ENCODE measurements at regions not wholly inside any gene's neighbourhood (a gene's known extent, or its start where the extent isn't known, plus 50 kb on each side); places are given as distances from the start of the nearest gene placed in this dataset.

GRCh38 chr6:50945789-50946188 is 127.1 kb downstream of the TFAP2B start:
- Histone ChIP-seq H3K27ac (ENCODE audit: low read depth, low read length, poor library complexity, severe bottlenecking) (no peak overlapping the region), H3K9me3 (ENCODE audit: low read depth, low read length, poor library complexity, severe bottlenecking) (no peaks in the 10 kb centered on the region), H3K4me3 (ENCODE audit: low read depth, low read length, poor library complexity, severe bottlenecking) (no peak overlapping the region), H3K4me1 (ENCODE audit: insufficient read depth, low read length, poor library complexity, severe bottlenecking) (peaks cover 4% of the 10 kb centered on the region), H3K36me3 (ENCODE audit: insufficient read depth, low read length, poor library complexity, severe bottlenecking) (no peaks in the 10 kb centered on the region), H3K27me3 (replicated peaks; ENCODE audit: insufficient read depth, low read depth, low read length, poor library complexity) (no peaks in the 10 kb centered on the region)
- ChIA-PET POLR2A (ENCODE audit: low non-redundant PET) (no interaction called here), CTCF (no interaction called here)
- no TSS peak for BruUV-seq (replicated peaks)
- intact Hi-C loops (cut with micrococcal nuclease; ENCODE audit: unreplicated experiment): no loop called here
- no peak for DNase-seq (ENCODE audit: low spot score)
- TF ChIP-seq EZH2 (IDR thresholded peaks at IDR 0.05; ENCODE audit: borderline replicate concordance, low read depth, low read length, poor library complexity, severe bottlenecking): no peak
- no peak for TF ChIP-seq CTCF (conservative IDR thresholded peaks at IDR 0.05; ENCODE audit: low read depth, low read length)

- intact Hi-C loops (cut with micrococcal nuclease; ENCODE audit: unreplicated experiment): loop anchor here (1.0 to 2.0 kb wide), 2 partner anchors 16 to 125 kb away; no protein-coding TSS in a partner anchor
- ChIA-PET CTCF (interaction anchor here (0.5 to 0.7 kb wide), 2 partner anchors 132 to 1407 kb away, joined by 3 to 9 read pairs; no protein-coding TSS in a partner anchor), POLR2A (ENCODE audit: low non-redundant PET) (interaction anchor here (0.6 kb wide), 1 partner anchor 1491 kb away, joined by 3 read pairs; no protein-coding TSS in a partner anchor)
- peak; percentile 98 for DNase-seq (ENCODE audit: low spot score)
- H3K9me3 ChIP-seq (ENCODE audit: low read depth, low read length, poor library complexity, severe bottlenecking): no peaks in the 10 kb centered on the region
- H3K36me3 ChIP-seq (ENCODE audit: insufficient read depth, low read length, poor library complexity, severe bottlenecking): no peaks in the 10 kb centered on the region
- no peaks in the 10 kb centered on the region for H3K27me3 ChIP-seq (replicated peaks; ENCODE audit: insufficient read depth, low read depth, low read length, poor library complexity)
- TF ChIP-seq CTCF (conservative IDR thresholded peaks at IDR 0.05; ENCODE audit: low read depth, low read length) (0 out of 2 replicates have a peak, but pooled peaks have one; percentile 24), EZH2 (IDR thresholded peaks at IDR 0.05; ENCODE audit: borderline replicate concordance, low read depth, low read length, poor library complexity, severe bottlenecking) (no peak)
- no TSS peak for BruUV-seq (replicated peaks)
- H3K4me1 ChIP-seq (ENCODE audit: insufficient read depth, low read length, poor library complexity, severe bottlenecking): peaks cover 43% of the 10 kb centered on the region
- H3K27ac ChIP-seq (ENCODE audit: low read depth, low read length, poor library complexity, severe bottlenecking): peak overlapping the region; percentile 79
- peak overlapping the region; percentile 1 for H3K4me3 ChIP-seq (ENCODE audit: low read depth, low read length, poor library complexity, severe bottlenecking)
These were observed 133.6 kb downstream of the TFAP2B start for GRCh38 chr6:50952092-50952907.

GRCh38 chr6:50956014-50956413 is 137.3 kb downstream of the TFAP2B start:
- POLR2A ChIA-PET (ENCODE audit: low non-redundant PET): no interaction called here
- Histone ChIP-seq H3K4me3 (ENCODE audit: low read depth, low read length, poor library complexity, severe bottlenecking) (no peak overlapping the region), H3K27me3 (replicated peaks; ENCODE audit: insufficient read depth, low read depth, low read length, poor library complexity) (no peaks in the 10 kb centered on the region), H3K9me3 (ENCODE audit: low read depth, low read length, poor library complexity, severe bottlenecking) (no peaks in the 10 kb centered on the region), H3K36me3 (ENCODE audit: insufficient read depth, low read length, poor library complexity, severe bottlenecking) (no peaks in the 10 kb centered on the region), H3K4me1 (ENCODE audit: insufficient read depth, low read length, poor library complexity, severe bottlenecking) (peaks cover 37% of the 10 kb centered on the region), H3K27ac (ENCODE audit: low read depth, low read length, poor library complexity, severe bottlenecking) (no peak overlapping the region)
- CTCF ChIA-PET: no interaction called here
- no peak for DNase-seq (ENCODE audit: low spot score)
- intact Hi-C loops (cut with micrococcal nuclease; ENCODE audit: unreplicated experiment): no loop called here
- no TSS peak for BruUV-seq (replicated peaks)
- no peak for TF ChIP-seq EZH2 (IDR thresholded peaks at IDR 0.05; ENCODE audit: borderline replicate concordance, low read depth, low read length, poor library complexity, severe bottlenecking)
- TF ChIP-seq CTCF (conservative IDR thresholded peaks at IDR 0.05; ENCODE audit: low read depth, low read length): no peak

All from A673 (cell line).